ENCODE measurements at regions not wholly inside any gene's neighbourhood (a gene's known extent, or its start where the extent isn't known, plus 50 kb on each side); places are given as distances from the start of the nearest gene placed in this dataset.

DNA sequence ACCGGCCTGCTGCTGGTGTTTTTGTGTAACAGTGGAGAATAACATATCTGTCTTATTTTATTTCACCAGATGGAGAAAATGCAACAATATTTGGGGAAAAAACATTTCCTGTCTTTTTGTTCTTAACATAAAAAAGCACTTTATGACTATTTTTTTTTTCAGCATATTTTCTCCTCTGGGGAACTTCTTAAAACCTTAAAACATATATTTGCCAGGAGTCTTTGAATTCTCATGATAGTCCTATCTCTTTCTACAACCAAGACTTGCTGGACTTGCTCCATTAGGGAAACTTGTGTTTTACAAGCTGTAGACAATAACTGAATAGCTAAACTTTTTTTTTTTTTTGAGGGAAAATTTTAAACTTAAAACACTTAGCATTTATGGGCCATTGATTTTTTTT lies 98.6 kb upstream of the PRDM1 start:
- TF ChIP-seq, protein P1, sequence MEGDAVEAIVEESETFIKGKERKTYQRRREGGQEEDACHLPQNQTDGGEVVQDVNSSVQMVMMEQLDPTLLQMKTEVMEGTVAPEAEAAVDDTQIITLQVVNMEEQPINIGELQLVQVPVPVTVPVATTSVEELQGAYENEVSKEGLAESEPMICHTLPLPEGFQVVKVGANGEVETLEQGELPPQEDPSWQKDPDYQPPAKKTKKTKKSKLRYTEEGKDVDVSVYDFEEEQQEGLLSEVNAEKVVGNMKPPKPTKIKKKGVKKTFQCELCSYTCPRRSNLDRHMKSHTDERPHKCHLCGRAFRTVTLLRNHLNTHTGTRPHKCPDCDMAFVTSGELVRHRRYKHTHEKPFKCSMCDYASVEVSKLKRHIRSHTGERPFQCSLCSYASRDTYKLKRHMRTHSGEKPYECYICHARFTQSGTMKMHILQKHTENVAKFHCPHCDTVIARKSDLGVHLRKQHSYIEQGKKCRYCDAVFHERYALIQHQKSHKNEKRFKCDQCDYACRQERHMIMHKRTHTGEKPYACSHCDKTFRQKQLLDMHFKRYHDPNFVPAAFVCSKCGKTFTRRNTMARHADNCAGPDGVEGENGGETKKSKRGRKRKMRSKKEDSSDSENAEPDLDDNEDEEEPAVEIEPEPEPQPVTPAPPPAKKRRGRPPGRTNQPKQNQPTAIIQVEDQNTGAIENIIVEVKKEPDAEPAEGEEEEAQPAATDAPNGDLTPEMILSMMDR (IDR thresholded peaks at IDR 0.05; ENCODE audit: low read depth, low read length) = no peak
- TF ChIP-seq EZH2phosphoT487 (IDR thresholded peaks at IDR 0.05; ENCODE audit: low read depth) = no peak
